ENCODE measurements at regions not wholly inside any gene's neighbourhood (a gene's known extent, or its start where the extent isn't known, plus 50 kb on each side); places are given as distances from the start of the nearest gene placed in this dataset.
A peak's percentile ranks its signal among the peaks of the same experiment; 100 is the strongest.

DNA sequence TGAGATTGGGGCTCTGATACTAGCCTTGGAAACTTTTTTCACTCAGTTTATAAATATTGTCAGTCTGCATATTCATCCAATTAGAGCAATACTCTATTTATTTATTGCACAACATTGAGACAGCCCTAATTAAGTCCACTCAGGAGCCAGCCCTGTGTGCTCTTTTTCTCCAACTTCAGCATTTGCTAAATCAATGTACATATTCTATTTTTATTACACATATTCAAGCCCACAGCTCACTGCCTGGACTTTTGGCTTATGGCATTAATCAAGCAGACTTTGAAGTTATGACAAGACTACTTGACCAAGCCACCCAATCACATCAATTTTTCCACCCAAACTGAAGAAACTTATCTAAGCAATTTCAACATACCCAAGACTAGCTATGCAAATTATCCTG is 215.5 kb downstream of the RPS4Y2 start:
- no peak for DNase-seq (ENCODE audit: low read depth)
- H3K4me3 ChIP-seq (ENCODE audit: low read depth, low read length): no peak overlapping the region
- TF ChIP-seq, protein P1, sequence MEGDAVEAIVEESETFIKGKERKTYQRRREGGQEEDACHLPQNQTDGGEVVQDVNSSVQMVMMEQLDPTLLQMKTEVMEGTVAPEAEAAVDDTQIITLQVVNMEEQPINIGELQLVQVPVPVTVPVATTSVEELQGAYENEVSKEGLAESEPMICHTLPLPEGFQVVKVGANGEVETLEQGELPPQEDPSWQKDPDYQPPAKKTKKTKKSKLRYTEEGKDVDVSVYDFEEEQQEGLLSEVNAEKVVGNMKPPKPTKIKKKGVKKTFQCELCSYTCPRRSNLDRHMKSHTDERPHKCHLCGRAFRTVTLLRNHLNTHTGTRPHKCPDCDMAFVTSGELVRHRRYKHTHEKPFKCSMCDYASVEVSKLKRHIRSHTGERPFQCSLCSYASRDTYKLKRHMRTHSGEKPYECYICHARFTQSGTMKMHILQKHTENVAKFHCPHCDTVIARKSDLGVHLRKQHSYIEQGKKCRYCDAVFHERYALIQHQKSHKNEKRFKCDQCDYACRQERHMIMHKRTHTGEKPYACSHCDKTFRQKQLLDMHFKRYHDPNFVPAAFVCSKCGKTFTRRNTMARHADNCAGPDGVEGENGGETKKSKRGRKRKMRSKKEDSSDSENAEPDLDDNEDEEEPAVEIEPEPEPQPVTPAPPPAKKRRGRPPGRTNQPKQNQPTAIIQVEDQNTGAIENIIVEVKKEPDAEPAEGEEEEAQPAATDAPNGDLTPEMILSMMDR (IDR thresholded peaks at IDR 0.05; ENCODE audit: low read depth, low read length, missing control alignments): no peak

DNA sequence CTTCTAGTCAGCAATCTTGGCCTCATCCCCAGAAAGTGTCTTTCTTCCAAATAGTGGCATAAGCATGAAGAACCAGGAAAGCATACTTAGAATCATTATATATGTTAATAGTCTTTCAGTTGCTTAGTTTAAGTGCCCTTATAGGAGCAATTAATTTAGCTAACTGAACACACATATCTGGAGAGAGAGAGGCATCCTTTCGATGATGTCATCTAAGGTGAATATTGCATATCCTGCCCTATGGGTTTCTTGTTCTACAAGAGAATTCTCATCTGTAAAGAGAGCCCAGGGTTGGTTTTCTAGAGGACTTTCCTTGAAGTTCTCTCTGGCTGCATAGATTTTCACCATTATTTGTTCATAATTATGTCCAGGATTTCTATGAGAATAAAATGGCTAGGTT is 230.1 kb downstream of the RPS4Y2 start:
- no peak overlapping the region for H3K4me3 ChIP-seq (ENCODE audit: low read depth, low read length)
- TF ChIP-seq, protein P1 (IDR thresholded peaks at IDR 0.05; ENCODE audit: low read depth, low read length, missing control alignments): no peak
- DNase-seq (ENCODE audit: low read depth): no peak

DNA sequence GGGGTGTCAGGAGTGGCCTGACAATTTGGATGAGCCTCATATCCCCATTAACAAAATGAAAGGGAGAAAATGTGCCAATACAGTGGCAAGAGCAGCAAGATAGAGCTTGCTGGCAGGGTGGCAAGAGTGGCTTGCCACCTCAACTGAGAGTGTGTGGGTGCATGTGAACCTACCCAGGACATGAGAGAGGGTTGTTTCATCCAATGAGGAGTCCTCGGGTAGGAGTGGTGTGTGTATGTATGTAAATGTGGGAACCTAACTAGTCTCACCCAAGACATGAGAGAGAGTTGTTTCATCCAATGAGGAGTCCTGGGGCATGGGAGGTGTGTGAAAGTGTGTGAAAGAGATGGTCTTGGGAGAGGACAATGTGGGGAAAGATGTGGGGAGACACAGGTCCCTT is 234.2 kb downstream of the RPS4Y2 start:
- no peak overlapping the region for H3K4me3 ChIP-seq (ENCODE audit: low read depth, low read length)
- TF ChIP-seq, protein P1 (IDR thresholded peaks at IDR 0.05; ENCODE audit: low read depth, low read length, missing control alignments): no peak
- no peak for DNase-seq (ENCODE audit: low read depth)

DNA sequence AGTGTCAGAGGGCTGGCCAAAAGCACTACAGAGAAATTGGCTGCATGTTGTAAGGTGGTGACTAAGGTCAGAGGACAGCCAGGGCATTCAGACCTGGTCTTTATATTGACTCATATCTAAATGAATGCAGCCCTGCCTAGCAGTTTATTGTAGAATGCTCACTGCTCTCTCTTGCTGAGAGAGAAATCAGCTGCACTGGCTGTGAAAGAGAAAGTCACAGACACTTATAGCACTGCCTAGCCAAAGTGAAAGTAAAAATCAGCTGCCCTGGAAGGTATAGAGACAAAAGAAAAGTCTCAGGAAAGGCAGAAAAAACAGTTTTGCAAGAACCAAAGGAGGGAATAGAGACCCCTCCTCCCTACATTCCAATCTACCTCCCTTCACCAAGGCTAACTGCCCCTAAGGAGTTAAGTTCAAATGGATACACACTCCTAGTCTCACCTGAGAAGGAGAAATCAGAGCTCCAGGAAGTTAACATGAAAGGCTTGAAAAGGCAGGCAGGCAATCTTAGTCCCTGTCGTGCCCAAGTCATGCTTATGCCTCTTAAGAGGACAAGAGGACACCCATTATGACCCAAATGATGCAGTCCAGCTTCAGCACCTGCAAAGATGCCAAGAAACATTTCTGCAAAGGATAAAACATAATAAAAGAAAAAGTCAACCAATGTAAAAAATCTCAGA is 235.1 kb downstream of the RPS4Y2 start:
- peak; percentile 13 for DNase-seq (ENCODE audit: low read depth)
- no peak overlapping the region for H3K4me3 ChIP-seq (ENCODE audit: low read depth, low read length)
- TF ChIP-seq, protein P1 (IDR thresholded peaks at IDR 0.05; ENCODE audit: low read depth, low read length, missing control alignments): no peak

DNA sequence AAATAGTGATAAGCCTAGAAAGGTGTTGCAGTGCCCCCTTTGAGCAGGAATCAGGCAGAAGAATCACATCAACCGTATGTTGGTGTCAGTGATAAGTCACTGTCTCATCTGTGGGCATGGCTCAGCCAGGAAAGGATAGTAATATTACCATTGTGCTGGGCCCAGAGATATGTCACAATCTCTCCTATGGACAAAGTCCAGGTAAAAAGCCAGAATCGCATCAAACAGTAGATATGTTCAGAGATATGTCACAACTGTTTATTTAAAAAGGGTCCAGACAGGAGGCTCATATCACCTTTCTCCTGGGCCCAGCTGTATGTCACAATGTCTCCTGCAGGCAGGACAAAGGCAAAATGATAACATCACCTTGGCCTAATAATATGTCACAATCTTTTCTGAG is 241.4 kb downstream of the RPS4Y2 start:
- DNase-seq (ENCODE audit: low read depth): no peak
- TF ChIP-seq, protein P1 (IDR thresholded peaks at IDR 0.05; ENCODE audit: low read depth, low read length, missing control alignments): no peak
- H3K4me3 ChIP-seq (ENCODE audit: low read depth, low read length): no peak overlapping the region

DNA sequence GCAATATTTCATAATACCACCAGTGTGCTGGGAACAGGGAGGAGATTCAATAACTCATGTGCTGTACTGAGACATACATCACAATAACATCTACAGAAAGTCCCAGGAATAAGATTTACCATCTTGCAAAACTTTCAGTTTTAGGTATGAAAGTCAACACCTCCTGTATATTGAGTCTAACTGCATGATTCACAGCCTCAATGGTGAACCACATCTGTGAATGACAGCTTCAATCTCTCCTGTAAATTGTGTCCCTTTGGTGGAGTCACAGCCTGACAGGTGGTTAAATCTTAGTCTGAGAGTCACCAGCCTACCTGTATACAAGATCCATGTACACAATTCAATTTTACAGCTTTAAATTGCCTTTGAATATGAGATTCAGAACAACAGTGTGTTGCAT is 242.1 kb downstream of the RPS4Y2 start:
- no peak overlapping the region for H3K4me3 ChIP-seq (ENCODE audit: low read depth, low read length)
- TF ChIP-seq, protein P1 (IDR thresholded peaks at IDR 0.05; ENCODE audit: low read depth, low read length, missing control alignments): no peak
- DNase-seq (ENCODE audit: low read depth): no peak

DNA sequence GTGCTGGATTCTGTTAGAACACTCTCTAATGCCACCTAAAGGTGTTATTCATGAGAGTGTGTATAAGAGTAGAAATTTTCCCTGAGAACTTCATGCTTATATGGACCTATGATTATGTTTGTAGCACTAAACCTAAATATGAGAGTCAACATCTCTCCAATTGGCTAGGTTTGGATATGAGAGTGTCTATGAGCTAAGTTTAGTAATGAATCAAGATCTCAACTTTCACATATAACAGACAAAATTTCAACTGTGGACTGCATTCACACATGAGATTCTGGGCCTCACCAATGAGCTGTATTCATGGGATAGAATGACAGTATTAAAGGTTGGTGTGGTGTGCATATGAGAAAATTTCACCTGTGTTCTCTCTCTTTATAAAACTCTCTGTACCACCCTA is 242.6 kb downstream of the RPS4Y2 start:
- no peak overlapping the region for H3K4me3 ChIP-seq (ENCODE audit: low read depth, low read length)
- no peak for DNase-seq (ENCODE audit: low read depth)
- TF ChIP-seq, protein P1 (IDR thresholded peaks at IDR 0.05; ENCODE audit: low read depth, low read length, missing control alignments): no peak

Data from GM12864 (cell line).